ENCODE measurements at regions not wholly inside any gene's neighbourhood (a gene's known extent, or its start where the extent isn't known, plus 50 kb on each side); places are given as distances from the start of the nearest gene placed in this dataset.
"Not testable (repeated sequence)": the region's sequence is repeated elsewhere in the genome, so short reads cannot be mapped to it uniquely, and the experiment has no call there.

GRCh38 chr5:60532796-60533195 is 167.2 kb downstream of the DEPDC1B start:
- TF ChIP-seq, protein P1, sequence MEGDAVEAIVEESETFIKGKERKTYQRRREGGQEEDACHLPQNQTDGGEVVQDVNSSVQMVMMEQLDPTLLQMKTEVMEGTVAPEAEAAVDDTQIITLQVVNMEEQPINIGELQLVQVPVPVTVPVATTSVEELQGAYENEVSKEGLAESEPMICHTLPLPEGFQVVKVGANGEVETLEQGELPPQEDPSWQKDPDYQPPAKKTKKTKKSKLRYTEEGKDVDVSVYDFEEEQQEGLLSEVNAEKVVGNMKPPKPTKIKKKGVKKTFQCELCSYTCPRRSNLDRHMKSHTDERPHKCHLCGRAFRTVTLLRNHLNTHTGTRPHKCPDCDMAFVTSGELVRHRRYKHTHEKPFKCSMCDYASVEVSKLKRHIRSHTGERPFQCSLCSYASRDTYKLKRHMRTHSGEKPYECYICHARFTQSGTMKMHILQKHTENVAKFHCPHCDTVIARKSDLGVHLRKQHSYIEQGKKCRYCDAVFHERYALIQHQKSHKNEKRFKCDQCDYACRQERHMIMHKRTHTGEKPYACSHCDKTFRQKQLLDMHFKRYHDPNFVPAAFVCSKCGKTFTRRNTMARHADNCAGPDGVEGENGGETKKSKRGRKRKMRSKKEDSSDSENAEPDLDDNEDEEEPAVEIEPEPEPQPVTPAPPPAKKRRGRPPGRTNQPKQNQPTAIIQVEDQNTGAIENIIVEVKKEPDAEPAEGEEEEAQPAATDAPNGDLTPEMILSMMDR (conservative IDR thresholded peaks at IDR 0.05; ENCODE audit: low read length) = not testable (repeated sequence)
- TF ChIP-seq EZH2phosphoT487 (IDR thresholded peaks at IDR 0.05; ENCODE audit: borderline replicate concordance) = not testable (repeated sequence)

Data from Loucy (cell line).